HUES64 (cell line): ENCODE measurements at regions not wholly inside any gene's neighbourhood (a gene's known extent, or its start where the extent isn't known, plus 50 kb on each side); places are given as distances from the start of the nearest gene placed in this dataset.
"Not testable (repeated sequence)": the region's sequence is repeated elsewhere in the genome, so short reads cannot be mapped to it uniquely, and the experiment has no call there.

ENCODE experiments used
- H3K27ac ChIP-seq: 2 replicates; pipeline ENCODE4 v1.7.0; 2013; ENCODE audit warnings: low read depth, low read length, inconsistent platforms
- H3K27me3 ChIP-seq: 2 replicates; pipeline ENCODE4 v1.6.1; 2013; ENCODE audit warnings: mild to moderate bottlenecking, low read length; ENCODE audit not compliant: insufficient read depth
- H3K36me3 ChIP-seq: 2 replicates; pipeline ENCODE4 v1.6.1; 2013; ENCODE audit warnings: mild to moderate bottlenecking, low read length; ENCODE audit not compliant: insufficient read depth
- H3K4me1 ChIP-seq: 2 replicates; pipeline ENCODE4 v1.6.1; 2013; ENCODE audit warnings: mild to moderate bottlenecking, low read length, moderate library complexity; ENCODE audit not compliant: insufficient read depth
- H3K4me3 ChIP-seq: 2 replicates; pipeline ENCODE4 v1.5.1; 2013; ENCODE audit warnings: mild to moderate bottlenecking, low read length, moderate library complexity
- H3K9ac ChIP-seq: 2 replicates; pipeline ENCODE4 v1.6.1; 2013; ENCODE audit warnings: mild to moderate bottlenecking, low read depth, low read length
- H3K9me3 ChIP-seq: 2 replicates; pipeline ENCODE4 v1.6.1; 2013; ENCODE audit warnings: low read depth, low read length; ENCODE audit not compliant: insufficient read depth
- WGBS: fragments of 150-250, 120-280 bp; methylation state at CpG from one replicate; pipeline ENCODE4 v1.1.7; 2013; ENCODE audit warnings: missing lambda C conversion rate; 5-methylcytosine and 5-hydroxymethylcytosine counted together

DNA sequence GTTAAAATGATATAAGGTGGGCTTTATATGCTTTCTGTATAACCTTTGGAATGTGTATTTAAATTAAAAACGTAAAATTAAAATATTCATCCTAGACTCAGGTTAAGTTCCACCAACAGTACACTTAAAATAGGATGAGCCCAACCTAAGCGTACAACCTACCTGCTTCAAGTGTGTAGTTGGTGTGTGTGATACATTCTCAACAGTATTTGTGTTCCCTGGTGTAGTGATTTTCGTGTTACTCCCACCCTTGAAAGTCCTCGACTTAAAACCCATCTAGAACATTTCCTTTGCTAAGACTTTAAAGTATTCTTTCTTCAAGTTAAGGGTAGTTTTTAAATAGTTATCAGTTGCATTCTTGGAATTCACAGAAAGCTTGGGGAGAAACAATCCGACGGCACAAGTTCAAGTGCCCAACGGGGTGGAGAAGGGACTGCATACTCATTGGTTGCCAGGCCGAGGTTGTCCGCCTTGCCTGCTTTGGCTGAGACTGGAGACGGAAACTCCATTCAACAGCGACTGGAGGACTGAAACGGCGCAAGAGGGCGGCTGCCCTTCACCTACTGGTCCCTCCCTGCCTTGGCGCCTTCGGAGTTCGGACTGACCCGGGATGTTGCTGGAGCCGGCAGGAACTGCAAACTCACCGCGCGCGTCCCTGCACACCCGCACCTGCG lies 133.7 kb downstream of the FAM72C start:
- Histone ChIP-seq H3K27me3 (peaks cover 16% of the 10 kb centered on the region), H3K4me3 (peak overlapping the region; percentile 40)
- H3K27ac ChIP-seq, H3K4me1 ChIP-seq, H3K9ac ChIP-seq, H3K9me3 ChIP-seq, H3K36me3 ChIP-seq: not testable (repeated sequence)
- WGBS, result 33% methylated on average over 17 of the region's 25 CpGs

DNA sequence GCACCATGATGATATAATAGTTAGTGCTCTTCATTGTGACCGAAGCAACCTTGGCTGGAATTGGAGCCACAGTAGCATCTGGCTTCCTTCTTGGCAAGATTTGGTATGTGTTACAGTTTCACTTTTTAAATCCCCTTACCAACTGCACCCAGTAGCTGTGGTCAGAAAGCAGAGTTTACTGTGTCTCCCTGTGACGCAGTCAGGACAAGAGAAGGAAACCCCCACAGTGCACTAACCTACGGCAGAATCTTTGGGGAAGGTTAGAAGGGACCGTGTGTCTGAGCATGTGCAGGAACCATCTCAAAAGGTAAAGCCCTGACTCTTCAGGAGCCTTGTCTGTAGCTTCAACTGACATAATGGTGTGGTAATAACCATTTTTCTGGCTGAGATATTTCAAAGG lies 138.4 kb downstream of the FAM72C start:
- H3K36me3 ChIP-seq, H3K4me1 ChIP-seq, H3K9ac ChIP-seq, H3K27ac ChIP-seq, H3K9me3 ChIP-seq, H3K4me3 ChIP-seq: not testable (repeated sequence)
- peaks cover 11% of the 10 kb centered on the region for H3K27me3 ChIP-seq
- WGBS, result no CpG with 5 or more reads among the region's 4 CpGs

- H3K4me3 ChIP-seq, H3K36me3 ChIP-seq, H3K9ac ChIP-seq, H3K27ac ChIP-seq, H3K4me1 ChIP-seq, H3K27me3 ChIP-seq, H3K9me3 ChIP-seq: not testable (repeated sequence)
- 93% methylated on average over 4 of the region's 5 CpGs for WGBS
Observed at GRCh38 chr1:143832379-143832716, 139.4 kb downstream of the FAM72C start.

DNA sequence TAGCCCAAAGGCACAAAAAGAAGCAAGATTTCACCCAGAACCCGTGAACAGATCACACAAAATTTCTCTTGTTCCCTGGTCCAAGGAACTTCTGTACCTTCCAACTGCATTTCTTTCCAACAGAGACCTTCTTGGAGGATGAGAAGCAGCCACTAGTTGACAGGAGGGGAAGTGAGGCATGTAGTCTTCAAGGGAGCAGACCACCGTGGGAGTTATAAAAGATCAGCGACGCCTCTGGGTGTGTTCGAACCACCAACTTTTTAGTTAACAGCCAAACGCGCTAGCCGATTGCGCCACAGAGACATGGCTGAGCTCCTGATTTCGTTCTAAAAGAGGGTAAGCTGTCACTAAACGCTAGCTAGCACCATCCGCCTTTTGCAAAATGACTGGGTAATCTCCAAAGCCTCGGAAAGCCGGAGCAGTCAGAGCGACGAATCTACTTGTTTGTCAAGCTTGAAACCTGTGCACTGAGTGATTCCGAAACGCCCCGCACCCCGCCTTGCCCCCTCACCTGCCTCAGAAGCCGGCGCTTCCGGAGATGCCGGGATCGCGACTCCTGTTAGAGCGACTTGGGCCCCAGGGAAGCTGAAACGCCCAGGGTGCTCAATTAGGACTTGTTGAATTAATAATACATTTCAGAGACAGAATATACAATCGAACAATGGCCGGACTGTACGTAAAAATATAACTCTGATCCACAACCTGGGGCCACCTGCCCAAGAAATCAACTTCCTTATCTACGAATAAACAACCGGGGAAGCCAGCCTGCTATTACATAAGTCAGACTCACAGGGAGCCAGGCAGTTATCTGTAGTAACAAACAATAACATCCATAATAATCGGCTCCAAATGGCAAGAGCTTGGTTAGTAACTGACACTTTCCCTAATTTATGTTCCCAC lies 140.1 kb downstream of the FAM72C start:
- H3K4me1 ChIP-seq, H3K9ac ChIP-seq, H3K27me3 ChIP-seq, H3K9me3 ChIP-seq, H3K27ac ChIP-seq, H3K36me3 ChIP-seq, H3K4me3 ChIP-seq: not testable (repeated sequence)
- WGBS, result 93% methylated on average over 26 of the region's 34 CpGs

- not testable (repeated sequence) for H3K9me3 ChIP-seq, H3K4me3 ChIP-seq, H3K27me3 ChIP-seq, H3K27ac ChIP-seq, H3K9ac ChIP-seq, H3K36me3 ChIP-seq, H3K4me1 ChIP-seq
- WGBS, result no CpG with 5 or more reads among the region's 1 CpG
Observed at GRCh38 chr1:143826162-143826561, 145.6 kb downstream of the FAM72C start.

- H3K9me3 ChIP-seq, H3K4me3 ChIP-seq, H3K36me3 ChIP-seq, H3K27ac ChIP-seq, H3K27me3 ChIP-seq, H3K4me1 ChIP-seq, H3K9ac ChIP-seq: not testable (repeated sequence)
- WGBS, result no CpG with 5 or more reads among the region's 3 CpGs
Observed at GRCh38 chr1:143824266-143824665, 147.5 kb downstream of the FAM72C start.

- not testable (repeated sequence) for H3K4me3 ChIP-seq, H3K36me3 ChIP-seq, H3K9ac ChIP-seq, H3K27ac ChIP-seq, H3K27me3 ChIP-seq, H3K9me3 ChIP-seq, H3K4me1 ChIP-seq
- no CpG with 5 or more reads among the region's 4 CpGs for WGBS
Observed at GRCh38 chr1:143820058-143820457, 151.7 kb downstream of the FAM72C start.

DNA sequence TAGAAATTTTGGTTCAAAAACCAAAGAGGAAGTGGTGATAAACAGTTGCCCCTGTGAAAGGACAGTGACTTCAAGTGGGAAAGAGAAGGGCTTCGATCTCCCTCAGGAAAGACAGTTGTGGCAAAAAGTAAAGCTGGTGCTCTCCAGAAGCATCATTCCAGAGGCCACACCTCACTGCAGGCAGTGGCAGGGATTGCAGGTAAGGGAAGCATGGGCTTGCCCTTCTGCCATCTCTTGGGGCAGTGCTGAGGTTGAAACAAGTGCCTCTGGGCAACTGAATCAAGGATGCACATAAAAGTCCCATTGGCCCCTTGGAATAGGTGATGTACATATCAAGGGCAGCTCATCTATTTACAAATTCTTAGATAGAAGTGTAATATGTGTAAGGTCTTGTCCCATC lies 155.4 kb downstream of the FAM72C start:
- not testable (repeated sequence) for H3K27me3 ChIP-seq, H3K9ac ChIP-seq, H3K36me3 ChIP-seq, H3K4me3 ChIP-seq, H3K4me1 ChIP-seq, H3K27ac ChIP-seq, H3K9me3 ChIP-seq
- no CpG with 5 or more reads among the region's 1 CpG for WGBS

- H3K4me1 ChIP-seq, H3K36me3 ChIP-seq, H3K27me3 ChIP-seq, H3K9ac ChIP-seq, H3K4me3 ChIP-seq, H3K27ac ChIP-seq, H3K9me3 ChIP-seq: not testable (repeated sequence)
- WGBS, result no CpG with 5 or more reads among the region's 4 CpGs
Observed at GRCh38 chr1:143805374-143805773, 166.4 kb downstream of the FAM72C start.

DNA sequence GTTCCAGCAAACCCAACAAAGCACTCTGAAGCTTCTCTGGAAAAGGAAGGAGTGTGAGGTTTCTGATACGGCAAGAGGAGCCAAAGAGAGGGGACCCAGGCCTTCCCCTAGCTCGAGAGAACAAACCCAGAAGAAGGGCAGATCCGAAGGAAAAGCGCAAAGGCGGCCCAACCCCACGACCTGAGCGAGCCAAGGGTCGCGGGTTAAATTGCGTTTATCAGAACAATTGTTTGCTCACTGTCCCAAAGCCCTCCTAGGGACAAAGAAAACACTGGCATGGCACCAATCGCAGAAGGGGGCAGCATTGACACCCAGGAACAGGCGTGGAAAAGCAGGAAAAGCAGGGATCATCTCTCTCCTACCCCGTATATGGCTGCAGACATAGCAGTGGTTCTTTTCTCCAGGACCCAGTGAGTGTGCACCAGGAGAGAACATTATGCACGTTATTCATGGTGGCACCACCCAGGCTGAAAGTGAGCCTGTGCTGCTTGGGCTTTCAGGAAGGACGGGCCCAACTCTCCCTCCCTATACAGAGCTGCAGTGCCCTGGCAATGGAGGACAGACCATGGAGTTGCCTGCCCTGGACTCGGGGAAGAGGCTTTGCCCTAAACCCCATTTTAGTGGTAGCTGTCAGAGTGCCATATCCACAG lies 167.0 kb downstream of the FAM72C start:
- H3K9me3 ChIP-seq, H3K4me1 ChIP-seq, H3K36me3 ChIP-seq, H3K27me3 ChIP-seq, H3K27ac ChIP-seq, H3K9ac ChIP-seq: not testable (repeated sequence)
- peak overlapping the region; percentile 49 for H3K4me3 ChIP-seq
- 3% methylated on average over 6 of the region's 16 CpGs for WGBS

DNA sequence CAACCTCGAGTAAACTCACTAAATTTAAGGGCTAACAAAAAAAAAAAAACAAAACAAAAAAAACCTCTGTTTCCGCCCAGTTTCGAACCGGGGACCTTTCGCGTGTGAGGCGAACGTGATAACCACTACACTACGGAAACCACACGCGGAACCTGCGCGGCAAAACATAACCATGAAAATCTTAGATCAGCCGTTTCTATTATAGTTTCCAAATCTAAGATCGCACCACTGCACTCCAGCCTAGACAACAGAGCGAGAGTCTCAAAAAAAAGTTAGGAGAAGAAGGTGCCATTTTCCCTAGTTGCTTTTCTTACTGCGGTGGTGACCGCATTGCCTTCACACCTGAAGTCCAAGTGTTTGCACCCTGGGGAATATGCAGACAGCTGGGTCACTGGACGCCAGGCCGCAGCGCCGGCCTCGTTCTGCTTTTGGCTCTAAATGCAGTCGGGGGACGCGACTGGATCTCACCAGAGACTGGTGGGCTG lies 167.8 kb downstream of the FAM72C start:
- WGBS, result under 1% methylated on average over 26 of the region's 26 CpGs
- not testable (repeated sequence) for H3K27me3 ChIP-seq, H3K4me1 ChIP-seq, H3K27ac ChIP-seq, H3K9me3 ChIP-seq, H3K36me3 ChIP-seq
- Histone ChIP-seq H3K9ac (peak overlapping the region; percentile 55), H3K4me3 (peak overlapping the region; percentile 83)
